OCI-LY1 (cell line): ENCODE measurements at regions not wholly inside any gene's neighbourhood (a gene's known extent, or its start where the extent isn't known, plus 50 kb on each side); places are given as distances from the start of the nearest gene placed in this dataset.
"Not testable (repeated sequence)": the region's sequence is repeated elsewhere in the genome, so short reads cannot be mapped to it uniquely, and the experiment has no call there.

ENCODE experiments used
- H2AFZ ChIP-seq: fragments of 200-600 bp; sonication (generic), shearing (Covaris generic); 2 replicates; pipeline ENCODE4 v1.6.0; 2014; ENCODE audit warnings: antibody characterized with exemption, mild to moderate bottlenecking, low read length
- H3F3A ChIP-seq: fragments of 200-600 bp; sonication (generic), shearing (Covaris generic); 2 replicates; pipeline ENCODE4 v1.6.0; 2014; ENCODE audit warnings: mild to moderate bottlenecking, antibody characterized with exemption, low read length, moderate library complexity; ENCODE audit not compliant: insufficient read depth
- H3K27ac ChIP-seq: fragments of 200-600 bp; sonication (generic); 2 replicates; pipeline ENCODE4 v1.5.1; 2014; ENCODE audit warnings: low read length, mixed run types, mild to moderate bottlenecking, low read depth; ENCODE audit not compliant: poor library complexity, severe bottlenecking
- H3K27me3 ChIP-seq: fragments of 200-600 bp; sonication (generic); 2 replicates; pipeline ENCODE4 v1.6.0; 2014; ENCODE audit warnings: antibody characterized with exemption, mild to moderate bottlenecking, low read length, moderate library complexity; ENCODE audit not compliant: insufficient read depth
- H3K36me3 ChIP-seq: fragments of 200-600 bp; sonication (generic); 2 replicates; pipeline ENCODE4 v1.6.1; 2014; ENCODE audit warnings: mild to moderate bottlenecking, antibody characterized with exemption, low read length, moderate library complexity, mixed read lengths; ENCODE audit not compliant: insufficient read depth
- H3K4me1 ChIP-seq: fragments of 200-600 bp; sonication (generic); 2 replicates; pipeline ENCODE4 v1.5.1; 2014; ENCODE audit warnings: mild to moderate bottlenecking, low read length, moderate library complexity; ENCODE audit not compliant: insufficient read depth, severe bottlenecking
- H3K4me2 ChIP-seq: fragments of 200-600 bp; sonication (generic), shearing (Covaris generic); 2 replicates; pipeline ENCODE4 v1.6.1; 2014; ENCODE audit warnings: low read length
- H3K4me3 ChIP-seq: fragments of 200-600 bp; sonication (generic); 2 replicates; pipeline ENCODE4 v1.5.1; 2014; ENCODE audit warnings: low read length, low read depth, mild to moderate bottlenecking, mixed read lengths; ENCODE audit not compliant: poor library complexity, severe bottlenecking
- H3K79me2 ChIP-seq: fragments of 200-600 bp; shearing (Covaris generic); 2 replicates; pipeline ENCODE4 v1.6.1; 2016; ENCODE audit warnings: mixed run types, low read length, mixed read lengths; ENCODE audit not compliant: insufficient read depth
- H3K9ac ChIP-seq: fragments of 200-600 bp; sonication (generic), shearing (Covaris generic); 2 replicates; pipeline ENCODE4 v1.6.1; 2014; ENCODE audit warnings: mild to moderate bottlenecking, low read length, mixed read lengths
- H3K9me2 ChIP-seq: fragments of 200-600 bp; sonication (generic), shearing (Covaris generic); 2 replicates; pipeline ENCODE4 v1.6.1; 2014; ENCODE audit warnings: low read depth, mild to moderate bottlenecking, low read length, mixed read lengths
- H3K9me3 ChIP-seq: fragments of 200-600 bp; shearing (Covaris generic); 2 replicates; pipeline ENCODE4 v1.6.1; 2014; ENCODE audit warnings: low read length, mixed read lengths
- H4K20me1 ChIP-seq: fragments of 200-600 bp; sonication (generic), shearing (Covaris generic); 2 replicates; pipeline ENCODE4 v1.6.0; 2016; ENCODE audit warnings: mild to moderate bottlenecking, low read length; ENCODE audit not compliant: insufficient read depth
- EZH2 ChIP-seq: fragments of 200-600 bp; sonication (generic), shearing (Covaris generic); IDR thresholded peaks from 2 replicates; pipeline ENCODE4 v1.8.0; 2017; ENCODE audit warnings: borderline replicate concordance, mixed run types, mild to moderate bottlenecking, antibody characterized with exemption, low read length, moderate library complexity, mixed read lengths
- TF ChIP-seq, protein P1 (sequence below): fragments of 200-600 bp; sonication (generic), shearing (Covaris generic); IDR thresholded peaks from 2 replicates; pipeline ENCODE4 v1.5.1; 2017; ENCODE audit warnings: mild to moderate bottlenecking, antibody characterized with exemption, low read length, moderate library complexity, mixed read lengths

DNA sequence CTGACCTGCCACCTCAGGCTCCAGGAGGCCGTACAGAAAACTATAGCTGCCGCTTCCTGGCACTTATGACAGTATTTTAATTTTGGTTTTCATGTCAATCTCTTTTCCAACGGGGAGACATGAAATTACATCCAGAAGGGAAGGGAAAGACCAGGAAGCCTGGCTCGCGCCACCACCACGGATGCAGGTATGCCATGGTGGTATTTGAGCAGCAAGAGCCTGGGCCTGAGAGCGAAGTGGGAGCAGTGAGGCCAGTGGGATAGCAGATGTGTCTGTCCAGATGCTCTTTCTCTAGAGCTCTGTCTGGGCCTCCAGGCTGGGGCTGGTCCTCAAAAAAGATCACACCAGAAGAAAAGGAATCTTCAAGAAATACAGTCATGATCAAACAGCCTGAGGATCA is 82.5 kb upstream of the CPEB2 start:
- no peak for TF ChIP-seq EZH2
- TF ChIP-seq, protein P1, sequence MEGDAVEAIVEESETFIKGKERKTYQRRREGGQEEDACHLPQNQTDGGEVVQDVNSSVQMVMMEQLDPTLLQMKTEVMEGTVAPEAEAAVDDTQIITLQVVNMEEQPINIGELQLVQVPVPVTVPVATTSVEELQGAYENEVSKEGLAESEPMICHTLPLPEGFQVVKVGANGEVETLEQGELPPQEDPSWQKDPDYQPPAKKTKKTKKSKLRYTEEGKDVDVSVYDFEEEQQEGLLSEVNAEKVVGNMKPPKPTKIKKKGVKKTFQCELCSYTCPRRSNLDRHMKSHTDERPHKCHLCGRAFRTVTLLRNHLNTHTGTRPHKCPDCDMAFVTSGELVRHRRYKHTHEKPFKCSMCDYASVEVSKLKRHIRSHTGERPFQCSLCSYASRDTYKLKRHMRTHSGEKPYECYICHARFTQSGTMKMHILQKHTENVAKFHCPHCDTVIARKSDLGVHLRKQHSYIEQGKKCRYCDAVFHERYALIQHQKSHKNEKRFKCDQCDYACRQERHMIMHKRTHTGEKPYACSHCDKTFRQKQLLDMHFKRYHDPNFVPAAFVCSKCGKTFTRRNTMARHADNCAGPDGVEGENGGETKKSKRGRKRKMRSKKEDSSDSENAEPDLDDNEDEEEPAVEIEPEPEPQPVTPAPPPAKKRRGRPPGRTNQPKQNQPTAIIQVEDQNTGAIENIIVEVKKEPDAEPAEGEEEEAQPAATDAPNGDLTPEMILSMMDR, result no peak

DNA sequence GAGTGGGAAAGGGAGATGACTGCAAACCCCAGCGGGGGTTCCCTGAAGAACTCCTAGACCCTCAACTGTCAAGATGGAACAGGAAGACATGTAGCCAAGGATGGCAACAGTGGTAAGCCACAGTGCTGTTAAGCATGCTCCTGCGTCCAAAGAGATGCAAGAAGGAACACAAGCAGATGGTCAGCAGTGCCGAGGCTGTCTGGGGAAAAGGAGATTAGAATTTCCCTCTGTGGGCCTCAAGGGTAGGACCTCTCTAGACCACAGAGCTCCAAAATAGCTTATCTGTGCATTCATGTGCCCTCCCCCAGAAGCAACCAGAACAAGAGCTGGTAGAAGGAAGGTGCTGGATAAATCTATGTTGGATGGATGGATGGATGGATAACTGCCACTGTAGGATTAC is 82.0 kb upstream of the CPEB2 start:
- Histone ChIP-seq H2AFZ (no peak overlapping the region), H4K20me1 (no peaks in the 10 kb centered on the region), H3K27ac (no peak overlapping the region), H3K4me3 (no peak overlapping the region), H3K27me3 (no peaks in the 10 kb centered on the region), H3K9ac (no peak overlapping the region), H3K79me2 (no peaks in the 10 kb centered on the region), H3K9me2 (no peaks in the 10 kb centered on the region), H3K36me3 (no peaks in the 10 kb centered on the region), H3K4me2 (no peak overlapping the region), H3K9me3 (no peaks in the 10 kb centered on the region), H3K4me1 (no peaks in the 10 kb centered on the region), H3F3A (no peaks in the 10 kb centered on the region)
- no peak for TF ChIP-seq EZH2
- TF ChIP-seq, protein P1, result no peak

More for the DNA sequence above, 82.5 kb upstream of the CPEB2 start:
- Histone ChIP-seq H3K27ac (no peak overlapping the region), H3K9me2 (no peaks in the 10 kb centered on the region), H3K27me3 (no peaks in the 10 kb centered on the region), H4K20me1 (no peaks in the 10 kb centered on the region), H3K9ac (no peak overlapping the region), H3K4me2 (no peak overlapping the region), H3K4me3 (no peak overlapping the region), H3F3A (no peaks in the 10 kb centered on the region), H3K36me3 (no peaks in the 10 kb centered on the region), H3K79me2 (no peaks in the 10 kb centered on the region), H3K4me1 (no peaks in the 10 kb centered on the region), H2AFZ (no peak overlapping the region), H3K9me3 (no peaks in the 10 kb centered on the region)

- Histone ChIP-seq H3K36me3 (no peaks in the 10 kb centered on the region), H3K4me3 (no peak overlapping the region), H3K27me3 (no peaks in the 10 kb centered on the region), H3F3A (no peaks in the 10 kb centered on the region), H3K4me2 (no peak overlapping the region), H3K9me3 (no peaks in the 10 kb centered on the region), H4K20me1 (no peaks in the 10 kb centered on the region), H3K9ac (no peak overlapping the region), H3K79me2 (no peaks in the 10 kb centered on the region), H2AFZ (no peak overlapping the region), H3K27ac (no peak overlapping the region), H3K9me2 (no peaks in the 10 kb centered on the region), H3K4me1 (no peaks in the 10 kb centered on the region)
- no peak for TF ChIP-seq EZH2
- TF ChIP-seq, protein P1, result no peak
Measured at GRCh38 chr4:14920759-14921320, 81.4 kb upstream of the CPEB2 start.

DNA sequence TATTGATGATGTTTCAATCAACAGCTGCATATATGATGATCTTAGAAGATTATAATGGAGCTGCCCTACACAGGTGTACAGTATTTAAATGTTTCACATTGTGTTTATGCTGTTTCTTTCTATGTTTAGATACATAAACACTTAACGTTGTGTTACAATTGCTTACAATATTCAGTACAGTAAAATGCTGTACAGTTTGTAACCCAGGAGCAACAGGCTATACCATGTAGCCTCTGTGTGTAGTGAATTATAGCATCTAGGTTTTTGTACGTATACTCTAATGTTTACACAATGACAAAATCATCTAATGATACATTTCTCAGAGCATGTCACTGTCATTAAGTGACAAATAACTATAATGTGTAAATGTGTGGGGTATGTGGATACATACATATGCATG is 80.5 kb upstream of the CPEB2 start:
- not testable (repeated sequence) for H3K36me3 ChIP-seq, H3K9me2 ChIP-seq, H3K4me1 ChIP-seq, H3F3A ChIP-seq, H3K9me3 ChIP-seq, H3K4me2 ChIP-seq, H4K20me1 ChIP-seq, H3K9ac ChIP-seq, H3K4me3 ChIP-seq, H2AFZ ChIP-seq, H3K27ac ChIP-seq, H3K79me2 ChIP-seq, H3K27me3 ChIP-seq
